CD4-positive, alpha-beta T cell treated with Interleukin-10 for 1 hour (primary cell): ENCODE measurements at regions not wholly inside any gene's neighbourhood (a gene's known extent, or its start where the extent isn't known, plus 50 kb on each side); places are given as distances from the start of the nearest gene placed in this dataset.
"Not testable (repeated sequence)": the region's sequence is repeated elsewhere in the genome, so short reads cannot be mapped to it uniquely, and the experiment has no call there.

Experiments used
- DNase-seq: peaks from one replicate; pipeline ENCODE4 v3.0.0-alpha.2; 2020

DNA sequence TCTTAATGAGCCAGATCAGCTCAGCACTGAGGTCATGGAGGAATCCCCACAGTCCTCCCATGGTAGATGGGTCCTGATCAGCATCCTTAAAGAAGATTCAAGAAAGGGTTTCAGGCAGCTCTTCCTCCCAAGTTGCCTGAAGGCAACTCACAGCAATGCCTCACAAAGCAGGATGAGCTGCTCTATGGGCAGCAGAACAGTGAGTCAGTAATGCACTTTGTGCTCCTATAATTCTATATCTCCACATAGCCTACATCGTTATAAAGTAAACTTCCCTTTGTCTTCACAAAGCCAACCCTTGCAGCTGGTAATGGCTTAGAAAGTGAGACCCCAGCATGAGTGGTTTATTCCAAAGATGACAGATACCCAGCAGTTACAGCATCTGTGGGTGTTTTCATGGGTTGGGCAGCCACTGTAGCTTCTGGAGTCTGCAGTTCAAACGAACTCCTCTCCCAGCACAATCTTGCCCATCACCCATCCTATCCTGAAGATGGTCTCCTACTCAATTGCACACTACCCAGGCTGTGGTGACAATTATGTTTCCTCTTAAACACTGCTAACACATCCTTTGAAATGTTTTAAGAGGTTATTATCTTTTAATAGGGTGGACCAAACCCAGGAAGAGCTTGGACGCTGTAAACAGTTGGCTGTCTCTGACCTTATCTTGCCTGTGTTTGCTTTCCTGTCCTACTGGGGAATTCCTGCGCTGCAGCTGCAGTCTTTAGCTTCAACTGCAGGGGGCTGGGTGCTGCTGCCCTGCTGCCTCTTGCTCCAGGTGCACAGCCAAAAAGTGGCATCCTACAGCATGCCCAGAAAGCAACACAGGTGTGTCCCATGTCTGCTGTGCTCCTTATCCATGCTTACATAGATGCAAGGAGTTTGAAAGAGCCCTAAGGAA is 286.9 kb downstream of the ANAPC1 start:
- not testable (repeated sequence) for DNase-seq

DNA sequence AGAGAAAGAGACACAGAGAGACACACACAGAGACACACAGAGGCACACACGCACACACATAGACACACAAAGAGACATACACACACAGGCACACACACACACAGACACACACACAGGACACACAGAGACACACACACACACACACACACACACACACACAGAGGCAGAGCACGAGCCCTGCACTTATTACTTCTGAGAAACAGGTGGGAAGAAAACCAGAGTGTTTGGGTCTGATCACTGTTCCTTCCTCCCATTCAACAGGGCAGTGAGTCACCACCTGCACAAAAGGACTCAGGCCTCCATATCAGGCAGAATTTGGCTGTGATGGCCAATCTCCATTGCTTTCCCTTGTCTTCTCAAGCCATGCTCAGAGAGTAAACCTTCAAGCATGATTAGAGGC is 285.0 kb downstream of the ANAPC1 start:
- not testable (repeated sequence) for DNase-seq

GRCh38 chr2:111602259-111602658 is 281.7 kb downstream of the ANAPC1 start:
- DNase-seq, result not testable (repeated sequence)

DNA sequence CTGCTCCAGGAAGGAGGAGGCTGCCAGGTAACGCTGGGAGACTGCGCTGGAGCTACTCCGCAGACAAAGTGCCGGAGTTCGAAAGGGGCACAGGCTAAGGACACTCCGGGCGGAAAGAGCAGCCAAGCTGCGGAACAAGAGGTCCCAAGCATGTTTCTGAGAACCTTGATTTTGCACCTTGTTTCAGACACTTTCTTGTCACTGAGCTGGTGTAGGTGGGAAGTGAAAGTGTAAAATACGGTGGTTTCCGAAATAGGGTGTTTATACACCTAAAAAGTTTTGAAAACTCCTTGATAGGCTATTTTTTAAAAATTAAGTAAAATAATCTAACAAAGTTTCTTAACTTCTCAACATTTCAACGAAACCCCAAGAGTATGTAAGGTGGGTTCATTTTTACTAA is 278.2 kb downstream of the ANAPC1 start:
- not testable (repeated sequence) for DNase-seq

DNA sequence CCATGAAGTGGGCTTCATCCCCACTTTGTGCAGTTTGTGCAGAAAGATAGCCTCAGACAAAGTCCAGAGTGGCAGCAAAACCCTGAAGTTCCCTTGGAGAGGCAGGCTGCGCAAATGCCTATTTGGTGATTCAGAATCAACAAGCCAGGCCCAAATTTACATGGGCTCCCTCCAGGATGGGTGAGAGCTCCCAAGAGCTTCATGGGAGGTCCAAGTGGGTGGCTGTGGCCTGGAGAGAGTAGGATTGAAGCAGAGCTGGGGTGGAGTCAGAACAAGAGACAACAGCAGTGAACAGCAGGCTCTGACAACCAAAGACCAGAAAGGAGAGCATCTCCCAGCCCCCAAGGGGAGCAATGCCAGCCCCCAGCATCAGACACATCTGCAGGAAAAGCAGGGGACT is 277.4 kb downstream of the ANAPC1 start:
- DNase-seq, result not testable (repeated sequence)

- DNase-seq, result not testable (repeated sequence)
Measured at GRCh38 chr2:111609146-111609844, 274.7 kb downstream of the ANAPC1 start.

GRCh38 chr2:111610035-111610434 is 274.0 kb downstream of the ANAPC1 start:
- DNase-seq, result not testable (repeated sequence)

GRCh38 chr2:111616651-111617218 is 267.3 kb downstream of the ANAPC1 start:
- no peak for DNase-seq

- DNase-seq, result no peak
Measured at GRCh38 chr2:111617299-111618225, 266.4 kb downstream of the ANAPC1 start.

DNA sequence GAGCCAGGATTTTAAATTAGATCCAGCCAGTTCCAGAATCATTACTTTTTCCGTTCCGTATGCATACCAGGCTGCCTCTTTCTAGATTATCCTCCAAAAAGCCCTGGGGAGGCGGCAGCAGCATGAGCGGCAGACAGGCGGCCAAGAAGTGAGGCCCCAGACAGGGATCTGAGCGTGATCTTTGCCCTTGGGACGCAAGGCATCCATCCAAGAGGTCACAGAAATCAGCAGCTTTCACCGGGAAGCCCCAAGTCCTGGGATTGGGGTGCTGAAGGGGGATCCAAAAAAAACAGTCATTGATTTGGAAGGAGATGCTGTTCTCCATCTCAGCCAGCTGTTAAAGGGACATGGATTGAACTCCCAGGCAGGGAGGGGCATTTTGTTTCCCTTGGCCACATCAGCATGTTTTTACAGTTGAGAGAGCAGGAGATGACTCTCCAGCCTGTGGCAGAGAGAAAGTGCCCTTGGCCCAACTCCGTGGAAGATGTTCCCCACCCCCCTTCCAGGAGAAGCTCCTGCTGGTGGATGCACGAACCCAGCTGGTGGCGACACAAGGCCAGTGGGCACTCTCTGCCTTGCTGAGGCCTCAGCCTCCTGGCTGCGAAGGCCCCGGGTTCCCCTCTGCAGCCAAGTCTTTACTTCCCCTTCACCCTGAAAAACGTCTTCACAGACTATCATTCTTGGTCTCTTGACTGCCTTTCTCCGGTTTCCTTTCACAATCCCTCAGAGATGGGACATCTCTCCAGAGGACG is 265.6 kb downstream of the ANAPC1 start:
- no peak for DNase-seq

- DNase-seq, result no peak
Measured at GRCh38 chr2:111618978-111619902, 264.8 kb downstream of the ANAPC1 start.

- DNase-seq, result no peak
Measured at GRCh38 chr2:111620281-111620680, 263.7 kb downstream of the ANAPC1 start.

DNA sequence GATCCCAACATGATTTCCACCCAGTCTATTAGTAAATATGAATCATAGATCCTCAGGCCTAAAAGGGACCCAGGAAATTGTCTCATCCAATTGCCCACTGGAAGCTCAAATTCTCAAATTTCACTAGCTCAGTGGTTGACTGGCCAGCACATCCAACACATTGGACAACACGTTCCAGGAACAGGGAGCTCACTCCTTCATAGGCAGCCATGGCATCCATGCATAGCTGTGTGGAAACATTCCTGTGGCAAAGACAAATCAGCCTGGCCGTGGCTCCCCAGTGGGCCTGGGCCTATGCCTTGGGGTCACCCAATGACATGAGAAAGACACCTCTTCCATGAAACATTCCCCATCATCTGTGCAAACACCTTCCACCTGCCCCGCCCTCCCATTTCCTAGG is 261.1 kb downstream of the ANAPC1 start:
- DNase-seq, result no peak

- DNase-seq, result no peak
Measured at GRCh38 chr2:111623380-111623779, 260.6 kb downstream of the ANAPC1 start.

DNA sequence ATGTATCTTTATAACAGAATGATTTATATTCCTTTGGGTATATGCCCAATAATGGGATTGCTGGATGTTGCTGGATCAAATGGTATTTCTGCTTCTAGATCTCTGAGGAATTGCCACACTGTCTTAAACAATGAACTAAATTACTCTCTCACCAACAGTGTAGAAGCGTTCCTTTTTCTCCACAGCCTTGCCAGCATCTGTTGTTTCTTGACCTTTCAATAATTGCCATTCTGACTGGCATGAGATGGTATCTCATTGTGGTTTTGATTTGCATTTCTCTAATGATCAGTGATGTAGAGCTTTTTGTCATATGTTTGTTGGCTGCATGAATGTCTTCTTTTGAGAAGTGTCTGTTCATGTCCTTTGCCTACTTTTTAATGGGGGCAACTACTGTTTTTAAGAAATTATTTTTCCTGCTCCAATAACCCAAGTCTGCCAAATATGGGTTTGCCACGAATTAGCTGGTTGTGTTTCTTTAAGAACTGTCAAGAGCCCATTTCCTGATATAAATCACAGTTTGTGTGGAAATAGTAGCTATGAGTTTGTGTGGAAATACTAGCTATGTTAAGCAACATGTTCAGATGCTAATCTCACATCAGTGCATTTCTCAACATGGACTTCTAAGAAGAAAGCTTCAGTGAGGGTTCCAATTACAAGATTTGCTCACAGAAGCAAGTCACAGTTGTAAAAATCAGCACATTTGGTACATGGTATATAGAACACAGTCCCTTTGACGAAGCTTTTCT is 259.4 kb downstream of the ANAPC1 start:
- no peak for DNase-seq

DNA sequence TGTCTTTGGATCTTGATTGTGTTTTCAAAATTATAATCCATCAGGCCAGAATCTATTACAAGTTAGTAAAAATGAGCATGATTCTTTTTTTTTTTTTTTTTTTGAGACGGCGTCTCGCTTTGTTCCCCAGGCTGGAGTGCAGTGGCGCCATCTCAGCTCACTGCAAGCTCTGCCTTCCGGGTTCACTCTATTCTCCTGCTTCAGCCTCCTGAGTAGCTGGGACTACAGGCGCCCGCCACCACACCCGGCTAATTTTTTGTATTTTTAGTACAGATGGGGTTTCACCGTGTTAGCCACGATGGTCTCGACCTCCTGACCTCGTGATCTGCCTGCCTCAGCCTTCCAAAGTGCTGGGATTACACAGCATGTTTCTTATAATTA is 258.8 kb downstream of the ANAPC1 start:
- DNase-seq, result not testable (repeated sequence)

- no peak for DNase-seq
Measured at GRCh38 chr2:111626037-111626864, 257.7 kb downstream of the ANAPC1 start.

GRCh38 chr2:111626865-111627163 is 257.2 kb downstream of the ANAPC1 start:
- no peak for DNase-seq

GRCh38 chr2:111627256-111627655 is 256.7 kb downstream of the ANAPC1 start:
- DNase-seq, result no peak
